22Rv1 (cell line): ENCODE measurements at regions not wholly inside any gene's neighbourhood (a gene's known extent, or its start where the extent isn't known, plus 50 kb on each side); places are given as distances from the start of the nearest gene placed in this dataset.
"Not testable (repeated sequence)": the region's sequence is repeated elsewhere in the genome, so short reads cannot be mapped to it uniquely, and the experiment has no call there.

Source experiments
- H3K27ac ChIP-seq: fragments of 450-650 bp; 2 replicates; pipeline ENCODE4 v1.5.1; 2017
- ZFX ChIP-seq: fragments of 450-650 bp; IDR thresholded peaks from 2 replicates; pipeline ENCODE4 v1.6.1; 2017; ENCODE audit warnings: antibody characterized with exemption, borderline replicate concordance
- TF ChIP-seq, protein P1 (sequence below): fragments of 450-650 bp; IDR thresholded peaks from 2 replicates; pipeline ENCODE4 v1.5.1; 2017; ENCODE audit warnings: mild to moderate bottlenecking

DNA sequence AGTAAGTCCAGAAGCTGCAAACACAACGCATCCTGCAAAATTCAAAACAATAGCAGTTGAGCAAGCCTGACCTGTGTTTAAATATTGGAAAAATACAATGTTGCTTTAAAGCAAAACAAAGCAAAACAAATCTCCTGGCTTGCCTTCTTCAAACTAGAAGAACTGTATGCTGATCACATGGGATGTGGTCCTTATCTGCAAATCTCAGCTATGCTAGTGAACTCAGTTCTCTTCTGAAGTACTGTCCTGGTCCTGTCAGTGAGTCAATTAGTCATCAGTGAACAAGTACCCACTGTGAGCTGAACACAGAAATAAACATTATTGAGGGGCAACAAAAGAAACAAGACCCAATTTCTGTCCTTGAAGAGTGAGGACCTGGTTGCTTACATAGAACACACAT is 522.5 kb downstream of the SMARCA1 start:
- no peak overlapping the region for H3K27ac ChIP-seq
- no peak for TF ChIP-seq ZFX
- TF ChIP-seq, protein P1, sequence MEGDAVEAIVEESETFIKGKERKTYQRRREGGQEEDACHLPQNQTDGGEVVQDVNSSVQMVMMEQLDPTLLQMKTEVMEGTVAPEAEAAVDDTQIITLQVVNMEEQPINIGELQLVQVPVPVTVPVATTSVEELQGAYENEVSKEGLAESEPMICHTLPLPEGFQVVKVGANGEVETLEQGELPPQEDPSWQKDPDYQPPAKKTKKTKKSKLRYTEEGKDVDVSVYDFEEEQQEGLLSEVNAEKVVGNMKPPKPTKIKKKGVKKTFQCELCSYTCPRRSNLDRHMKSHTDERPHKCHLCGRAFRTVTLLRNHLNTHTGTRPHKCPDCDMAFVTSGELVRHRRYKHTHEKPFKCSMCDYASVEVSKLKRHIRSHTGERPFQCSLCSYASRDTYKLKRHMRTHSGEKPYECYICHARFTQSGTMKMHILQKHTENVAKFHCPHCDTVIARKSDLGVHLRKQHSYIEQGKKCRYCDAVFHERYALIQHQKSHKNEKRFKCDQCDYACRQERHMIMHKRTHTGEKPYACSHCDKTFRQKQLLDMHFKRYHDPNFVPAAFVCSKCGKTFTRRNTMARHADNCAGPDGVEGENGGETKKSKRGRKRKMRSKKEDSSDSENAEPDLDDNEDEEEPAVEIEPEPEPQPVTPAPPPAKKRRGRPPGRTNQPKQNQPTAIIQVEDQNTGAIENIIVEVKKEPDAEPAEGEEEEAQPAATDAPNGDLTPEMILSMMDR = no peak

DNA sequence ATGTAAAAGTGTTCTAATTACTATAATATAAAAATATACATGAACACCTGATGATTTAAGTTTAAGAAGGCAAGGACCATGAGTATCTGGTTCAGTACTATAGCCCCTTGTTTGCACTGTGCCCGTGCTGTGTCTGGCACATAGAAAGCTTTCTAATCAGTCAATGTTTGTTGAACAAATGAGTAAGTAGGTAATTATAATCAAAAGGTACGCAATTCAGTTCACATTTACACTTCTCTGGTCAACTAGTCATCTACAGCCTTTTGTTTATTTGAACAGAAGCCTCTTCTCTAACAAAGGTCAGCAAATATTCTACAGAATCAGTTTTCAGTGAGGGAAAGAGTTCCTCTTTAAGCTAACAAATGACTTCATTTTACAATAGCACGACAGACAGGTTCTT is 523.3 kb downstream of the SMARCA1 start:
- H3K27ac ChIP-seq = no peak overlapping the region
- TF ChIP-seq, protein P1 = no peak
- no peak for TF ChIP-seq ZFX

- no peak overlapping the region for H3K27ac ChIP-seq
- TF ChIP-seq ZFX = no peak
- TF ChIP-seq, protein P1 = peak; percentile 33
These were observed 531.0 kb downstream of the SMARCA1 start for GRCh38 chrX:128992107-128992971.

DNA sequence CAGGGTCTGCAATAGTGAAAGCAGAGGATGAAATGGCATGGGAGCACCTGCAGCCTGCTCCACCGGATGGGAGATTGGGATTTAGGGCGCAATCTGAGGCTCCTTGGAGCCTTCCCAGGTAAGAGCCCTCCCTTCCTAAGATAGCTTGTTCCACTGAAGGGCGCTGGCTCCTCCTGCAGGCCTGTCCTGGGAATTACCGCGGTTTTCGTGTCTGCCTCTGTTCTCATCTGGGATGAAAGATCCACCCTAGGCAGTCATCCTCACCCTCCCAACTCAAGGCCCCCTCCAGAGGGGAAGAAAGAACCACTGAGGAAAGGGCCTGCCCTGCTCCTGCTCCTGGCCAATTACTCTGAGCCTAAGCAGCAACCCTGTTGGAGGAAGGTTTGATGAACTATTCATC is 547.5 kb downstream of the SMARCA1 start:
- no peak for TF ChIP-seq ZFX
- TF ChIP-seq, protein P1 = peak; percentile 78
- no peak overlapping the region for H3K27ac ChIP-seq

- H3K27ac ChIP-seq = no peak overlapping the region
- no peak for TF ChIP-seq ZFX
- TF ChIP-seq, protein P1 = no peak
These were observed 550.3 kb downstream of the SMARCA1 start for GRCh38 chrX:128973033-128973432.

DNA sequence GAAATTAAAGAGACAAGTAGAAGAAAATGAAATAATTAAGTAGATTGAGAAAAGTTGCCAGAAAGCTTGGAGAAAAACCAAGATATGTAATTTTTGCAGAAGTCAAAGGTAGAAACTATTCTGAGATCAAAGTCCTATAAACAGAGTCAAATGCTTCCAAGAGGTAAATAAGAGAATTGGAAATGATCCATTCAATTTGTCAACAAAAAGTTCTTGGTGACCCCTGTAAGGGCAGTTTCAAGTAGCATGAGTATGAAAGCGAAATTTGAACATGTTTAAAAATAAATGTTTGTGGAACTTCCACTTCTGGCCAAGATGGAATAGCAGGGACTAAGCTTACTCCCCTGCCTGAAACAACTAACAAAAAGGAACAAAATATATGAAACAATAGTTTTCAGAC is 562.0 kb downstream of the SMARCA1 start:
- H3K27ac ChIP-seq = no peak overlapping the region
- TF ChIP-seq ZFX = no peak
- TF ChIP-seq, protein P1 = no peak

GRCh38 chrX:128954697-128955096 is 568.6 kb downstream of the SMARCA1 start:
- not testable (repeated sequence) for H3K27ac ChIP-seq
